GM21619 (cell line): ENCODE measurements at regions not wholly inside any gene's neighbourhood (a gene's known extent, or its start where the extent isn't known, plus 50 kb on each side); places are given as distances from the start of the nearest gene placed in this dataset.
"Not testable (repeated sequence)": the region's sequence is repeated elsewhere in the genome, so short reads cannot be mapped to it uniquely, and the experiment has no call there.

Source experiments
- ATAC-seq: cut with Tn5 transposase; IDR thresholded peaks from one replicate; pipeline ENCODE4 v1.9.1; 2021; ENCODE audit not compliant: unreplicated experiment

GRCh38 chr2:90360731-90361035 is 1669.2 kb downstream of the RPIA start:
- ATAC-seq: not testable (repeated sequence)
